DMS153 treated with DMSO at 0.1 percent for 48 hours (cell line): ENCODE measurements at regions not wholly inside any gene's neighbourhood (a gene's known extent, or its start where the extent isn't known, plus 50 kb on each side); places are given as distances from the start of the nearest gene placed in this dataset.
A peak's percentile ranks its signal among the peaks of the same experiment; 100 is the strongest.

Experiments
- DNase-seq: peaks from one replicate; lab custom pipeline; 2025; ENCODE audit not compliant: unreplicated experiment; lab: John Stamatoyannopoulos, UW

DNA sequence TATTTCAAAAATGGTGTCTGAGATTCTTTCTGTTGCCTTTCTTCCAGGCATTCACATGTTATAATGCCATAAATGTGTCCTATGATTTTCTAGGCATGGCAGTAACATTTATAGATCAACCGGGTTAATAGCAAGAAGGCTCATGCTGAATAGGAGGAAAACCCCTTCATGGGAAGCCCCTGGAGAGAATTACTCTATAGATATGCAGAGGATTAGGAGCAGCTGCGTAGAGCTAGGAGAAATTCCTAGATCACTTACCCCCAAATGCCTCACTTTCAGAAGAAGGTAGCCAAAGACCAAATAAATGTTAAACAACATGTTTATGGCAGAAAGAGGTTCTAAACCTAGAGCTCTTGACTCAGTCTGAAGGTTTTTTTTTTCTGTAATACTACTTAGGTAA lies 153.4 kb upstream of the CTNNA2 start:
- no peak for DNase-seq

DNA sequence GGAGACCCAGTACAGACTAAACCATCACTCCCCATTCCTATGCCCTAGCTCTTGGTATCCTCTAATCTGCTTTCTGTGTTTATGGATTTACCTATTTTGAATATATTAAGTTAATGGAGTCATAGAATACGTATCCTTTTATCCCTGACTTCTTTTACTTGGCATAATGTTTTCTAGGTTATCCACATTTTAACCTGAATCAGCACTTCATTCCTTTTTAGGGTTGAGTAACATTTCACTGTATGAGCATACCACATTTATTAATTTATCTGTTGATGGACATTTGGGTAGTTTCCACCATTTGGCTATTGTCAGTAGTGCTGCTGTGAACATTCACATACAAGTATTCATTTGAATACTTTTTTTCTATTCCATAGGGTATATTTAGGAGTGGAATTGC lies 157.3 kb upstream of the CTNNA2 start:
- no peak for DNase-seq

DNA sequence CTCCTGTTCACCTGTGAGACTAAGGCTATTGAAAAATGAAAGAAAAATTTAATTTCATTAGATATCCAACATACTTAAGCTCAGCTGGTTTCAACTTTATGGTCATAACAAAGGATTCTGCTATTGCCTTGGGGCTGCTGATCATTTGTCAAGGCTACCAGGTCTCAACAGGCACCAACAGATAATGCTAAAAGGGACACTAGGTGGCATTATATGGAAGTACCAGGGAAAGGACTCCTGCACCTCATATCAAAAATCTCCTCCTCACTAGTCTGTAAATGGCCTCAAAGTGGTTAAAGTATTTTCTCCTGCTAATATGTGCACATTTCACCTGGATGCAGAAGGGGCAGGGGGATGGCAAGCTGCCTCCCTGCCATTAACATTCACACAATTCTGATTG lies 167.9 kb upstream of the REG3A start:
- DNase-seq = no peak

DNA sequence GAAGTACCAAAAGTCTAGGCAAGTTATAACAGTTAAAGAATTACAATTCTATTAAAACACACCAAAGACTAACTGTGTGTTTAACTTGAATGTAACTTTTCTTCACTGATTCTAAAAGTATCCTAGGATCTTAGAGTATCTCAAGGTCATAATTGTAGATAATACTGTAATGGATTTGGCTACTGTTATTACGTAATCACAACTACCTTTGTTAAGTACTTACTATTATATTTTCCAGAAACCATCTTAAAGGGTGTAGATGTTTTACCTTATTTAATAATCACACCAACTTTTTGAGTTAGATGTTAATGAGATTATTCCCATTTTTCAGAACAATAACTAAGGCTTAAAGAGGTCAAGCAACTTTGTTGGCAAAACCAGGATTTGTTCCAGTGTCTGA lies 161.3 kb upstream of the REG3A start:
- DNase-seq = no peak

DNA sequence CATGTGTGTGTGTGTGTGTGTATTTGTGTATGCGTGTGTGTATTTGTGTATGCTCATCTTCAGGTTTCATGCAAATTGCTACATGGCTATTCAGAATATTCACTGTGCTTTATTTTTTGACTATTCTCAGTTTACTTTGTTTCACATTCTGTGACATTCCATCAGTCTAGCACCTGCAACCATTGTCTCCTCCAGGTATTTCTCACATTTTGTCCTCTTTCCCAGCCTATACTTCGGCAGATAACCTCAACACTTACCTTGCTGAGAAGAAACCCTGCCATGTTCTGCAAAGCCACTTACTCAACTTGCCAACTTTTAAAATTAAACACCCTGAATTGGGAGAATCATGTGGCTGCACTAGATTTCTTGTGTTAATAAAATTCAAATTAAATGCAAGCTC lies 135.4 kb upstream of the REG3A start:
- DNase-seq = no peak

DNA sequence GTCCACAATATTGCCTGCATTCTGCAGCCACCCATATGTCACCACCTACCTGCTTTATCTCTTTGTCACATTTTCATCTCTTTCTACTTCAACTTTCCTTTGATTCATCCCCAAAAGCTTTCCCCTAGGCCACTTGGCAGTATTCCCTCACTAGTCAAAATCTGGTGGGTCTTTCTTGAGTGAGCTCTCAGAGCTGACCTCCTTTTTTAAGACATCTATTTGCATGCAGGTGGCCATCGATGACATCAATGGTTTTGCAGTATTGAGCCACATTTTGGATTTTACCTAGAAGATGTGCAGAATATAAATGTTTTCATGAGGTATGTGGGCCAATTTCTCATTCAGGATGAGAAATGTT lies 133.4 kb upstream of the REG3A start:
- no peak for DNase-seq

DNA sequence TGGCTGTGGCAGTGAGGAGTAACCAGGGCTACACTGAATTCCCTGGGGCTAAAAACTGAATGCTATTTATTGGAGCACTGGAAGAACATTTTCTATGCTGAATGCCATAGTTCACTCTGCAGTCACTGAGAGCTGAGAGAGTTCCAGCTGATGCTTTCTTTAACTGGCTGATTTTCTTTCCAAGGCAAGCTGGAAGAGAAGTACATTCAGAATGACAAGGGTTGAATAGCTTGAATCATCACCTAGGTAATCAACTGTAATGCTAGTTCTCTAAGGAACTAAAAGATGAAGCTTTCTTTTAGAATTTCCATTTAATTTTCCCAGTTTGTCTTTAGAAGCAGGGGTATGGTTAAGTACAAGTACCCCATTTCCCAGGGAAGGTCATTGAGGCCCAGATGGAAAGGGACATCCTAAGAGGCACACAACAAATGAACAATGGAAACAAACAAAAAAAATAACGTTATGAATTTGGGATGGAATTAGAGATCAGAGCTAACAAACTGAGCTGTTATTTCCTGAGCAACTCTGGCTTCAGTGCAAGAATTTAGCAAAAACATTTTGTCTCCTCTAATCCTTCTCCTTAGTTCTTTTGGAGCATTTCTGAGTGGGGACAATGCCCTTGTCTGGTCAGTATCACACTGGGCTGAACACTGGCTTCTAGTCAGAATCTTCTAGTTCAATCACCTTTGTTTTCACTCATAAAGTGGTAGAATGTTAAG lies 132.8 kb upstream of the REG3A start:
- no peak for DNase-seq

DNA sequence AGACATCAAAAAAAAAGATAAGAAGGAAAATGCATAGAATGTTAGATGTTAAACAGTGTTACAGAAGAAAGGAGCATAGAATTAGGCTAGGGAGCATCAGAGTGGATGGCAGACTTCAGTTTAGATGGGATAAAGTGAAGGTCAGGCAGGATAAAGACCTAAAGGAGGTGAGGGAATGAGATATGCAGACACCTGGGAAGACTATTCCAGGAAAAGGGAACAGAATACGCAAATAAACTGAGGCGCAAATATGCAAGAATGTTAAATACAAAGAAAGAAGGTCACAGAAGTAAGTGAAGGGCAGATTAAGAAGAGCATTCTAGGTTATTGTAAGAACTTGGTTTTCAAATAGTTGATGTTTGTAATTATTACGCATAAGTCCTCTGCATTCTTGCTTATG lies 116.3 kb upstream of the REG3A start:
- DNase-seq = no peak

DNA sequence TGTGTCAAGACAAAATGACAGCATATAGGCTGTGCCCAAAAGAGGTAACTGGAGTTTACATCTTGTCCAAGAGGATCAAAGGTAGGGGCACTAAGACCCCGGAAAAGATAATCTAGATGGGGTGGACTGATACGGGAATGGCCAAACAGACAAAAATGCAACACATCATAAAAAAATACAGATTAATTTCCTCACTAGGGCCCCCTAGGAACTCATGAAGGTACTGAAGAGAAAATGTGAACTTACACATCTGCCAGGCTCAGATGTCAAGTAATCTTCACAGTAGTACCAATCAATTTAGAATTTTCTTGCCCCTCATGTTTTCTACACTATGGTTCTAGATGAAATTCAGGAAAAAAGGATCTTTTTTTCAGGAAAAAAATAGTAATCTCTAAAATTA lies 115.6 kb upstream of the REG3A start:
- no peak for DNase-seq

DNA sequence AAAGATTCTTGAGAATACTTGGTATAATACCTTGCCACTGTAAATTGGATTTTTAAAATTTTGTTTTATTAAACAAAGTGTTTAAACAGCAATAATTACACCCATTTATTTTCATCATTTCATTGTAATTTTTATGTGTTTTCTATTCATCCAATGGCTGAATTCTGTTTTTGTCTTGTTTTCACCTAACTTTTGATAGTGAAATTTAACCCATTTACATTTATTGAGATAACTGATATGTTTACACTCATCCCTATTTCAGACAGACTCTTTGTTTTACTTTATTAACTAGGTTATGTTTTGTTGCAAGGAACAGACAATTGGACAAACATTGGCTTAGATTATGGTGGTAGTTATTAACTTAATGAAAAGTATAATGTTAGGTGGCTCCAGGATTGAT lies 113.1 kb upstream of the REG3A start:
- no peak for DNase-seq

DNA sequence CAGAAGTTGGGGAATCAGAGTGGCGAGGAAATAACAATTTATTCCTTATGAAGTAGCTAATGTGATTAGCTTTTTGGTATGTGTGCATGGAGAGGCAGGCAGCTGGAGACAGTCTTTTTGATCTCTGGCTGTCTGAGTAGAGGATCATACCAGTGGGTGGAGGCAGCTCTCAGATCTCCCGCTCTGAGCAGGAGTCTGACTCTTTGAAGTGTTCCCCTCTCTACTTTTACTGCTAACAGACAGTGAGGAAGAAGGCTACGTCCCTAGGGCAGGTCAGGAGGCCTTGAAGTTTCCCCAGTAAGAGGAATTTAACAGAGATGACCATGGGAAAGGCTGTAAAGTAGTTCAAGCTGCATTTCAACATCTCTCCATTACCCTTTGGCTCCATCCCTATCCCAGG lies 111.9 kb upstream of the REG3A start:
- no peak for DNase-seq

DNA sequence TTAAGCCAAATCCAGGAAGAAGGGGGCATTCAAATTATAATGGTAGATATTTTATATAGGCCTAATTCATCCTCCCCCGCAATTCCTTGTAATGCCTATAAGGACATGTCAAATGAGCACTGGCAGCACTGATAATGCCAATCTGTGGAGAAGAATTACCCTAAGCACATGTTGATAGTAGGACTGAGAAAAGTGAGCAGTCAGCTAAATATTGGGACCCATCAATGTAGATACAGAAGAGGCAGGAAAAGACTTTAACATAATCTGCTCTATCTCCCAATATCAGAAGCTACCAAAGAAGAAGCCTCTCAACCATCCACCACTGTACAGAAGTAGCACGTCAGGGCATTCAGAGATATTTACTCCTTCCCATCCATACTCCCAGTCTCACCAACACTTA lies 101.3 kb upstream of the REG3A start:
- no peak for DNase-seq

DNA sequence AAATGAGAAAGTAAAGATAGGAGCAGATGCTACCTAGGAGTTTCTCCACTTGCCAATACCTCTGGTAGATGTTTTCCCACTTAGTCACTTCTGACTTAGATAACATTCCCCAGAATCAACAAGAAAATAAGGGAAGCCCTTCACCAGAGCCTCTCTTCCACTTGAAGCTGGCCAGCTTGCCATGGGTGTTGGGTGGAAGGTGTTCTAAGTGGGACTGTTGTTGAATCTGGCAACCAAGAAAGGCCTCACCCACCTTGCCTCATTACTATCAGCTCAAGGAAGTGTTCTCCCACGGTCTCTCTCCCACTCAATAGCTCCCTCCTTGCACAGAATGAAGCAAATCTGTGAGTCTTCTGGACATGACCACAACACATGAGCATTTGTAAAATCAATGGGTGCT lies 100.4 kb upstream of the REG3A start:
- DNase-seq = no peak

DNA sequence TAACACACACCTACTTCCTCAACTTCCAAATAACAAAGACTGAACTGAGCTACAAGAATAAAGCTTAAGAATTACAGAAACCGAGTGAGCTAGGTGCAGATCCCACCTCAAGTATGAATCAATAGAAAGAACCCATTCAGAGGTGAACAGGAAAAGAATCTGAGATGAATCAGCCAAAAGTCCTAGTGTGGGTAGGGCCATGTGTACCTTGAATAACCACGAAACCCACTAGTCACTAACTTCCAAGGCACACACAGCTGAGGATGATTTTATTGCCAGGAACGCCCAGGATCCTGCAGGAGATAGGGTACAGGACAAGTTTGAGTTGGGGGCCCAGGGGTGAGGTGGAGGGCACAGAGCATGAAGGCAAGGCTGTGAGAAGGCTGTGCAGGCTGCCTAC lies 99.7 kb upstream of the REG3A start:
- DNase-seq = no peak

DNA sequence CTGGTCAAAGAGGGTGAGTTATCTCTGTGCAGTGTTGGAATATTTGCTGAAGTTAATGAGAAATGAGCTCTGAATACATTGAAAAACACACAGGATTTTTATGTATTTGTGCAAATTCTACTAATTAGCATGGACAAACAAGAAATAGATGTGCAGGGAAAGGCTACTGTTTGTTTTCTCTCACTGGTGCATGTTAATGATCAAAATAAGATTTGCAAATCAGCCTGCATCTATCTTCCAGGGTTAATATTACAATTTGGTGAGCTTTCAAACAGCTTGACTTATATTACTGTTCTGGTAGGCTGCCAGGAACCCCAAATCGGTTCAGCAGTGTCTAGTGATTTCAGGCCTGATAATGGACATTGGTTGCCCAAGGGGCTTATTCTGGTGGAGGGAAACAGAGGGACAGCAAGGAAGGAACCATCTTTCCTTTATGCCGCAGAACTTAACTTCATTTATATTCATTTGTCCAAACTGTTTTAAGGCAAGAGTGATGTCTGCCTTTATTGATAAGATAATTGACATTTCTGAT lies 93.8 kb upstream of the REG3A start:
- DNase-seq = no peak

DNA sequence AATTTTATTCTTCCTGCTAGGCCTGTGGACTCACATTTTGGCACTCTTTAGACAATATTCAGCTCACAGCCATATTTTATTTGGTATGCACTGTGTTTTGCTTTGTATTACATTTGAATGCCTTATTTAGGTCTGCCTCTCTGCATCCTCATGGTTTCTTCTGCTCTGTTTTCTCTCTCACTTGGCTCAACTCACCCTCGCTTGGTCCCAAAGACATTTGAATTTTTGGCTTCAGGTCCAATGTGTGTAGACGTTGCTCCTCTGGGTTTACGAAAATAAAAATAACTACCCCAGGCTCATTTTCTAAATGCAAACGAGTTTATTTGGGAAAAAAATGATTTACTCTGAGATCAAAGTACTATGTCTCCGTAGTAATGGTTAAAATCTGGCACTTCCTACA lies 91.1 kb upstream of the REG3A start:
- DNase-seq = no peak

DNA sequence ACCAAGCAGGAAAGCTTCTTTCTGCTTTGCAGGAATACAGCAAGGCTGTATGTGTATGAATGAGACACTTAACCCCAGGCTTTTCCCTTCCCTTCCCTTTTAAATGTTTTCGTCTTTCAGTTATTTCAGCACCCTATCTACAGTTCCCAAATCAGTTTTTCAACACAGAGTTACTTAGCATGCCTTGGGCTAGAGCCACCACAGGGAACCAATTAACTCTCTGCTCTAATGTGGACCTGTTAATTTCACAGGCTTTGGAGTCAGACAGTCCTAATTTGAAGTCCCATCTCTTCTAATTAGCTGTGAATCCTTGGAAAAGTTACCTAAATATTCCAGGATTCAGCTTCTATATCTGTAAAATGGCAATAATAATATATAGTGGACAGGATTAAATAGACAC lies 89.2 kb upstream of the REG3A start:
- DNase-seq = no peak

DNA sequence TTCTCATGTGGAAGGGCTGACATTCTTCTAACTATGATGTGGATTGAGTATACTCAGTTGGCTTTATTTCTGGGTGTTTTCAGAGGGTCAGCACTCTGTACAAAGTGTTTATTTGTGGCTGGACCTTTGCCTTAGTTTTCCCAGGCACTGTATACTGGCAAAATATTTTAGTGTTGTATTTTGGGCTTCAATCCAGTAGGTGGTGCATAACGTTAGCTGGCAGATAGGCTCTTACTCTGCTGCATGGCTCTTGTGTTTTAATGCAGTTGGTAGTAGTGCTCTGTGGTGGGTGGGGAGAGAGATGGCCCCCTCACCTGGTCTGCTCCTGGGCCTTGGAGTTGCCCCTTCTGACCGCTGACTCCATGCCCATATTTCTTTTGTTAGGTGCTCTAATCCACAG lies 75.6 kb upstream of the REG3A start:
- no peak for DNase-seq

DNA sequence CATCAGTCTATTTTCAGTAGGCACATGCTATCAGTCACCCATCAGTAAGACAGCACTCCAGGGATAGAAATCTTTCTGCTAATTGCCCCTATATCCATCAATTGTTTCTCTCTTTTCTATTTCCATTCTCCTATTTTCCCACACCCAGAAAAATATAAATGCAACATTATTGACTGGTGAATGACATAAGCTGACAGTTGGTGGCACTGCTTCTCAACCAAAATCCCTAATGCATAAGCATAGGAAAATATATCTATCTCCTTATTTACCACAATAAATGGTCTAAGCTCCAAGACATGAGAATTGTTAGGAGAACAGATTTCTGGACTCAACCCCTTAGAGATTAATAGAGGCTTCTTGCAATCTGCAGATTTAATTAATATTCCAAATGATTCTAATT lies 64.0 kb upstream of the REG3A start:
- DNase-seq = no peak

DNA sequence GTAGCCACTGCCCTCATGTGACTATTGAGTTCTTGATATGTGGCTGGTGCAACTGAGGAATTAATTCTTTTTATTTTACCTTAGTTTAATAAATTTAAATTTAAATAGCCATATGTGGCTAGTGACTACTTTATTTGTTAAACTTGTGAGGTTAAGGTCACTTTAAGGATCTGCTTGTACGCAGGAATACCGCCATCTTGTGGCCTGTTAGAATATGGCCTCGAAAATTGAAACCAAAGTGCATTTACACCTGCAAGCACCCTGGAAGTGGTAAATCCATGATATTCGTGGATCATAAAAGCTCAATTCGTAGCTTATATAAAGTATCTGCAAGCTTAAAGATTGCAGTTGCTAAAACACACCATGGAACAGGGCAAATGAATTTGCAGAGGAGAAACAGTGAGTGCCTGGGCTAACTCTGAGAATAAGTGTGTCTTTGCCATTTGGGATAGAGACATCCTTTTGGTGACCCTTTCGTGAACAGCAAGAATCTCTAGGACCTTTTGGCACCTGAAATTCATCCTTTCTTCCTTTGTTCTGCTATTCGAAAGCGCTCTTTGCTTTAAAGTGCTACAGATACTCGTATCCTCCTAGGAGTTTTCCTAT lies 59.9 kb upstream of the REG3A start:
- peak; percentile 45 for DNase-seq

DNA sequence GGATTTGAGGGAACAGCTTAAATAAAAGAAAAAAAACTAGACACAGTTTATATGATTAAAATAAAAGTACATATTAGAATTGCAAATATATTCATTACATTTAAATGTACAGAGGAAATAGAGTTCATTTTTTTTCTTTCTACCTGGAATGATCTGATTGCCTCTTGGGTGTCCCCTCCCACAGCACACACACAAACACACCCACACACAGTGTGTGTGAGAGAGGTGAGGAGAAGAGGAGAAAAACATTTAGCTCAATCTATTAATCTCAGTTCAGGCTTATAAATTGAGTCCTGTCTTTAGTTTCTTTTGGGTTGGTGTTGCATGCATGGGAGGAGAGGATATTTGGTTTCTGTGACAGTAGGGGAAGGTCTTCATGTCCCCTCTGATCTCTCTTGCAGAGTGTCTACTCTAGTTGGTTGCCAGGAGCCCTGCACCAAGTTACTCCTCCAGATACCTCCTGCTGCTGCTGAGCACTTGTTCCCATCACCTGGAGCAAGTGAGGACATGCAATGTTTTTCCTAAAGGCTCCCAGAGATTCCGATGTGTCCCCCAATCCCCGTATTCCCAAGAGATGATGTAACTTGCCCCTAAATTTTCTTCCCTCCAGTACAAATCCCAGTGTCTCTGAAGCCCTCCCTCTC lies 50.8 kb upstream of the REG3A start:
- DNase-seq = no peak
